Mesenchymal stem cell (in vitro differentiated cells and primary cell): ENCODE measurements at regions not wholly inside any gene's neighbourhood (a gene's known extent, or its start where the extent isn't known, plus 50 kb on each side); places are given as distances from the start of the nearest gene placed in this dataset.

ENCODE experiments used
- DNase-seq: peaks from one replicate; pipeline ENCODE4 v3.0.0-alpha.2; 2013
- H2AFZ ChIP-seq: one replicate; pipeline ENCODE4 v1.6.1; 2013; ENCODE audit warnings: low read depth, mild to moderate bottlenecking, control low read depth, inconsistent platforms, low read length, moderate library complexity
- H2AK5ac ChIP-seq: 2 replicates; pipeline ENCODE4 v1.6.1; 2013; ENCODE audit warnings: low read length, moderate library complexity, mild to moderate bottlenecking, inconsistent platforms; ENCODE audit not compliant: severe bottlenecking
- H2BK120ac ChIP-seq: one replicate; pipeline ENCODE4 v1.6.1; 2013; ENCODE audit warnings: low read depth, mild to moderate bottlenecking, inconsistent platforms, low read length, moderate library complexity
- H2BK12ac ChIP-seq, 2 experiments: one replicate each; pipeline ENCODE4 v1.6.1; 2013; ENCODE audit warnings: inconsistent platforms in 2 of 2, low read length in 2 of 2, mild to moderate bottlenecking in 2 of 2, moderate library complexity in 2 of 2, control low read depth in 1 of 2
- H2BK15ac ChIP-seq: one replicate; pipeline ENCODE4 v1.6.1; 2013; ENCODE audit warnings: mild to moderate bottlenecking, low read depth, inconsistent platforms; ENCODE audit not compliant: poor library complexity, severe bottlenecking
- H2BK5ac ChIP-seq: 2 replicates; pipeline ENCODE4 v1.6.1; 2013; ENCODE audit warnings: low read depth, mild to moderate bottlenecking, low read length, control low read depth, inconsistent platforms; ENCODE audit not compliant: poor library complexity, severe bottlenecking
- H3K14ac ChIP-seq, 2 experiments: one replicate each; pipeline ENCODE4 v1.6.1; 2013; ENCODE audit warnings: inconsistent platforms in 2 of 2, low read length in 2 of 2, control low read depth in 1 of 2, mild to moderate bottlenecking in 1 of 2, moderate library complexity in 1 of 2
- H3K18ac ChIP-seq, 2 experiments: one replicate each; pipeline ENCODE4 v1.6.1; 2013; ENCODE audit warnings: inconsistent platforms in 2 of 2, low read length in 2 of 2, control low read depth in 1 of 2, low read depth in 1 of 2, mild to moderate bottlenecking in 1 of 2
- H3K23ac ChIP-seq, 2 experiments: one replicate each; pipeline ENCODE4 v1.6.1; 2013; ENCODE audit warnings: inconsistent platforms in 2 of 2, low read length in 2 of 2, mild to moderate bottlenecking in 2 of 2, moderate library complexity in 2 of 2, control low read depth in 1 of 2
- H3K27ac ChIP-seq: 2 replicates; pipeline ENCODE4 v1.5.1; 2013; ENCODE audit warnings: mild to moderate bottlenecking, moderate library complexity, low read length, control low read depth, inconsistent platforms; ENCODE audit not compliant: poor library complexity, severe bottlenecking
- H3K27me3 ChIP-seq, 2 experiments: 2 replicates each; pipeline versions ENCODE4 v1.6.1 to v1.7.0; 2013; ENCODE audit warnings: low read length in 2 of 2, mild to moderate bottlenecking in 2 of 2, moderate library complexity in 2 of 2, control low read depth in 1 of 2, inconsistent platforms in 1 of 2; ENCODE audit not compliant: control insufficient read depth in 1 of 2, insufficient read depth in 1 of 2
- H3K36me3 ChIP-seq, 2 experiments: 2 replicates each; pipeline versions ENCODE4 v1.6.1 to v1.7.0; 2013; ENCODE audit warnings: low read length in 2 of 2, control low read depth in 1 of 2, inconsistent platforms in 1 of 2, low read depth in 1 of 2, mild to moderate bottlenecking in 1 of 2; ENCODE audit not compliant: insufficient read depth in 2 of 2, control insufficient read depth in 1 of 2
- H3K4ac ChIP-seq, 2 experiments: one replicate each; pipeline ENCODE4 v1.6.1; 2013; ENCODE audit warnings: inconsistent platforms in 2 of 2, low read length in 2 of 2, mild to moderate bottlenecking in 2 of 2, moderate library complexity in 2 of 2, control low read depth in 1 of 2, low read depth in 1 of 2
- H3K4me1 ChIP-seq: 2 replicates; pipeline ENCODE4 v1.6.1; 2013; ENCODE audit warnings: low read depth, low read length, control low read depth; ENCODE audit not compliant: control insufficient read depth, insufficient read depth
- H3K4me2 ChIP-seq: 2 replicates; pipeline ENCODE4 v1.6.1; 2013; ENCODE audit warnings: low read length, mild to moderate bottlenecking, inconsistent platforms; ENCODE audit not compliant: poor library complexity, severe bottlenecking
- H3K4me3 ChIP-seq, 2 experiments: 2 replicates each; pipeline versions ENCODE4 v1.5.1 to v1.7.0; 2013; ENCODE audit warnings: low read length in 2 of 2, mild to moderate bottlenecking in 2 of 2, control low read depth in 1 of 2, low read depth in 1 of 2; ENCODE audit not compliant: insufficient read depth in 1 of 2
- H3K79me1 ChIP-seq: replicated peaks from 2 replicates; pipeline ENCODE4 v1.6.1; 2013; ENCODE audit warnings: mild to moderate bottlenecking, control low read depth, low read length, inconsistent platforms; ENCODE audit not compliant: poor library complexity, severe bottlenecking
- H3K9ac ChIP-seq: 2 replicates; pipeline ENCODE4 v1.7.0; 2013; ENCODE audit warnings: mild to moderate bottlenecking, low read length, moderate library complexity
- H3K9me3 ChIP-seq: 2 replicates; pipeline ENCODE4 v1.7.0; 2013; ENCODE audit warnings: mild to moderate bottlenecking, low read length; ENCODE audit not compliant: control insufficient read depth
- H4K8ac ChIP-seq: one replicate; pipeline ENCODE4 v1.6.1; 2013; ENCODE audit warnings: inconsistent platforms, mild to moderate bottlenecking, low read length, moderate library complexity
- H4K91ac ChIP-seq: one replicate; pipeline ENCODE4 v1.6.1; 2013; ENCODE audit warnings: mild to moderate bottlenecking, low read length, inconsistent platforms
- WGBS: methylation state at CpG from one replicate; pipeline ENCODE4 v1.1.7; 2013; ENCODE audit warnings: mixed read lengths; 5-methylcytosine and 5-hydroxymethylcytosine counted together

DNA sequence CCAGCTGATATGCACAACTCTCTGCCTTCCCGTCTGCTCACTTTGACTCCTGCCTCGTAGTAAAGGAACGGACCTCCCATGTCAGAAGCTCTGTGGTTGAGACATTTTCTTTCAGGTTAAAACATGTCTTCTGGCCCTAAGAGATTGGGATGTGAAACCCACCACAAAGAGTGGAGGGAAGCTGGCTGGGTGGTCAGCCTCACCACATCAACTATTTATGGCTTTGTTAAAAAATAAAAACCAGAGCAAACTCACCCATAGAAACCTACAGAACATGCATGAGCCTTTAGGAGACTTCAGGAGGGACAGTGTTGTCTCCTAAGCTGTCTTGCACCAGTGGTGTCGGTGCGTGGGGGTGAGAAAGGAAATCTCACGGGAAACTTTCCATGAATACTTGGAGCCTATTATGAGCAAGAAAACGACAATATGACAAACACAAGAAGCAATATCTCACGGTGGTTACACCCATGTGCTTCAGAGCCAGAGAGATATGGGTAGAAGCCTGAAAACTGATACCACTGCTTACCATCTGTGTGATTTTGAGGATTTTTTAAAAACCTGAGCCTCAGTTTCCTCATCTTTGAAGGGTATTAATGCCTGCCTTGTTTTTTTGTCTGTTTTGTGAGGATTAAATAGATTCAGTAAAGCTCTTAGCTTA lies 61.7 kb upstream of the XYLT1 start:
- Histone ChIP-seq H3K4ac (no peak overlapping the region), H3K27ac (no peak overlapping the region), H2BK5ac (no peak overlapping the region), H4K8ac (no peak overlapping the region), H4K91ac (no peak overlapping the region), H3K18ac (no peak overlapping the region), H3K27me3 (peaks cover 0 to 35% of the 10 kb centered on the region in 2 experiments), H3K9ac (no peak overlapping the region), H3K9me3 (no peaks in the 10 kb centered on the region), H2BK15ac (no peak overlapping the region), H2BK12ac (no peak overlapping the region), H3K4me1 (no peaks in the 10 kb centered on the region), H3K14ac (no peak overlapping the region), H3K4me2 (no peak overlapping the region), H3K36me3 (no peaks in the 10 kb centered on the region), H2AFZ (no peak overlapping the region), H2BK120ac (no peak overlapping the region), H2AK5ac (no peak overlapping the region), H3K4me3 (no peak overlapping the region), H3K23ac (no peak overlapping the region), H3K79me1 (no peaks in the 10 kb centered on the region)
- 85% methylated on average over 6 of the region's 8 CpGs for WGBS
- DNase-seq, result no peak

DNA sequence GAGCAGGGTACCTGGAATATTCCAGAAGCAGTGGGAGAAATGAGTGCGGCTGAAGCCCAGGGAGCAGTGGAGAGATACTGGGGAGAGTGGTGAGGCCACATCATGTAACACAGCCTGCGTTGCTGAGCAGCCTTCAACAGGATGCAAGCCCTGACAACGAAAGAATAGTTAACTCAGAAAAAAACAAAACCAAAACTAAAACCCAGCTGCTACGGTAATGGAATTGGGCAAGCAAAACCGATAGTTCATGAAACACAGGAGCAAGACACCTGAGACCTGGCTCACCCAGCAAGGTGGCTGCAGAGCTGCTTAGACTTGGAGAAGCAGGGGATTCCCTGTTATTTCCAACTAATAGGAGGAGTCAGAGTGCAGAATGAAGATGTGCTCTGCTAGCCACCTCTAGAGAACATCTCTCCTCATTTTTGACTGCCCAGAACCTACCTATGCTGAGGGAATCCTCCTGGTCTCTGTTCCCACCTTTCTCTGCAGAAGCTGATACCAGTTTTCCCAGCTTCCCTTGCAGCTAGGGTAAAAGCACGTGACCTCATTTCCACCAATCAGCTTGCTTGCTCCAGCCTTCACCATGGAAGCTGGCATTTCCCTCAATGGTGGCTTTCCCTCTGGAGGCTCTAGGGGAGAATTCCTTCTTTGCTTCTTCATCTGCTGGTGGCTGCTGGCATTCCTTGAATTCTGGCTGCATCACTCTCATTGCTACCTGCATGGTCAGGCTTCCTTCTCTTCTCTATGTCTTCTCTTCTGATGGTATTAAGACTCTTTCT lies 59.4 kb upstream of the XYLT1 start:
- H3K4me3 ChIP-seq, result no peak overlapping the region
- no peaks in the 10 kb centered on the region for H3K4me1 ChIP-seq
- H2BK15ac ChIP-seq, result no peak overlapping the region
- no peak overlapping the region for H3K23ac ChIP-seq
- H2BK12ac ChIP-seq, result no peak overlapping the region
- no peak overlapping the region for H3K4ac ChIP-seq
- no peaks in the 10 kb centered on the region for H3K36me3 ChIP-seq
- DNase-seq, result no peak
- H3K79me1 ChIP-seq, result no peaks in the 10 kb centered on the region
- no peak overlapping the region for H3K9ac ChIP-seq
- H4K91ac ChIP-seq, result no peak overlapping the region
- no peak overlapping the region for H2BK5ac ChIP-seq
- no peak overlapping the region for H4K8ac ChIP-seq
- no peak overlapping the region for H3K18ac ChIP-seq
- H3K14ac ChIP-seq, result no peak overlapping the region
- H3K9me3 ChIP-seq, result no peaks in the 10 kb centered on the region
- H2AFZ ChIP-seq, result no peak overlapping the region
- H3K4me2 ChIP-seq, result no peak overlapping the region
- H3K27ac ChIP-seq, result no peak overlapping the region
- H2BK120ac ChIP-seq, result no peak overlapping the region
- H3K27me3 ChIP-seq, result peaks cover 0 to 32% of the 10 kb centered on the region in 2 experiments
- no peak overlapping the region for H2AK5ac ChIP-seq
- 73% methylated on average over 6 of the region's 6 CpGs for WGBS

DNA sequence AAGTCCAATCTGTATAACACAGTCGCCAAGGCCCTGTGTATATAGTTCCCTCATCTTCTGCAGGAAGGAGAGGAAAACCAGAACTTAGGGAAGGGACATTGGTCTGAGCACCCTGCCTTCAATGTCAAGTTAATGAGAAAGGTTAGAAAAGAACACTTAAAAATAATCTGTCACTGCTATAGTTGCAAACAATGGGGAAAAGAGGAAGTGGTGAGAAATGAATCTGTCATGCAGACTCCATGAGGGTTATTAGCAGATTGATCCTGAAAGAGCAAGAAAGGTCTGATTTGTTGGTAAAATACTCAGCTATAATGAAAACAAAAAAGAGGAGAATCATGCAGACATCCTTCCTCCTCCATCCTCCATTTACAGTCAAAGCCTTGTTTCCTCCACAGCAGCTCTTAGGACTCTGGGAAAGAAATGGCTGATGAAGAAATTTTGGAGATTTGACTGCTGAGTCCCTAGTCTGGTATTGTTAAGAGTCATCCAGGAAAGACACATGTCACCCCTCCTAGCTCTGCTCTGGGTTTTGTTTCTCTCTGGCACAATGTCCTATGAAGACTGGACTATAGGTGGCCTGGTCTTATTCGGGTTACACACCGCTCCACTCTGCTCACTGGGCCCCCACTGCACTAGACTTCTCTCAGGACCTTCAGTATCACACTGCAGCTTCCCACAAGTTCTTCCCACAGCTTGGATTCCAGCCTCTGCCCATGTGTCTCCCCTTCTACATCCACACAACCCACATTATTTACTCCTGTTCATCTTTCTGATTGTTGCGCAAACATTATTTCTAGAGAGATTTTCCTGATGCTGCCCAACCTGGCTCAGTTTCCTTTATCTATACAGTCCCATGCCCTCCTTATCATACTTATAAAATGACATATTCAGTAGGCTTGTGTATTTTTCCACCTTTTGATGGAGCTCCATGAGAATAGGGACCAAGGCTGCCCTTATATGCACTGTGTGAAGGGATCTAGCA lies 56.5 kb upstream of the XYLT1 start:
- H3K4ac ChIP-seq, result no peak overlapping the region
- H2BK120ac ChIP-seq, result no peak overlapping the region
- H3K36me3 ChIP-seq, result no peaks in the 10 kb centered on the region
- H3K18ac ChIP-seq, result no peak overlapping the region
- no peak overlapping the region for H2AFZ ChIP-seq
- no peak overlapping the region for H3K23ac ChIP-seq
- H3K27me3 ChIP-seq, result peaks cover 0 to 17% of the 10 kb centered on the region in 2 experiments
- H4K91ac ChIP-seq, result no peak overlapping the region
- no peak overlapping the region for H2BK15ac ChIP-seq
- no peak overlapping the region for H3K4me2 ChIP-seq
- no peak overlapping the region for H3K4me3 ChIP-seq
- 86% methylated on average over 4 of the region's 4 CpGs for WGBS
- no peak overlapping the region for H2AK5ac ChIP-seq
- no peak overlapping the region for H2BK5ac ChIP-seq
- H3K79me1 ChIP-seq, result no peaks in the 10 kb centered on the region
- H4K8ac ChIP-seq, result no peak overlapping the region
- no peaks in the 10 kb centered on the region for H3K9me3 ChIP-seq
- no peak overlapping the region for H2BK12ac ChIP-seq
- H3K9ac ChIP-seq, result no peak overlapping the region
- no peaks in the 10 kb centered on the region for H3K4me1 ChIP-seq
- no peak overlapping the region for H3K27ac ChIP-seq
- no peak overlapping the region for H3K14ac ChIP-seq
- DNase-seq, result no peak

GRCh38 chr16:17524656-17525055 lies 53.9 kb upstream of the XYLT1 start:
- Histone ChIP-seq H3K27me3 (peaks cover 0 to 15% of the 10 kb centered on the region in 2 experiments), H3K9me3 (no peaks in the 10 kb centered on the region), H3K4me1 (no peaks in the 10 kb centered on the region), H3K27ac (no peak overlapping the region), H2BK15ac (no peak overlapping the region), H3K18ac (no peak overlapping the region), H2BK12ac (no peak overlapping the region), H4K8ac (no peak overlapping the region), H3K4me3 (no peak overlapping the region), H4K91ac (no peak overlapping the region), H3K36me3 (no peaks in the 10 kb centered on the region), H3K23ac (no peak overlapping the region), H2AK5ac (no peak overlapping the region), H3K4me2 (no peak overlapping the region), H3K79me1 (no peaks in the 10 kb centered on the region), H2AFZ (no peak overlapping the region), H3K4ac (no peak overlapping the region), H3K14ac (no peak overlapping the region), H2BK120ac (no peak overlapping the region), H2BK5ac (no peak overlapping the region), H3K9ac (no peak overlapping the region)
- 52% methylated on average over 7 of the region's 7 CpGs for WGBS
- no peak for DNase-seq
